Mesendoderm (in vitro differentiated cells): ENCODE measurements at regions not wholly inside any gene's neighbourhood (a gene's known extent, or its start where the extent isn't known, plus 50 kb on each side); places are given as distances from the start of the nearest gene placed in this dataset.

Experiments used
- DNase-seq: peaks from one replicate; pipeline ENCODE4 v3.0.0; 2013
- H2AK5ac ChIP-seq: 2 replicates; pipeline ENCODE4 v1.6.1; 2013; ENCODE audit warnings: low read length, inconsistent platforms
- H2BK120ac ChIP-seq: 2 replicates; pipeline ENCODE4 v1.6.1; 2013; ENCODE audit warnings: low read depth, mild to moderate bottlenecking, low read length, moderate library complexity, mixed read lengths
- H2BK15ac ChIP-seq: replicated peaks from 2 replicates; pipeline ENCODE4 v1.6.1; 2013; ENCODE audit warnings: low read depth, mild to moderate bottlenecking, moderate library complexity
- H2BK5ac ChIP-seq: 2 replicates; pipeline ENCODE4 v1.6.1; 2013; ENCODE audit warnings: low read length, inconsistent platforms
- H3K18ac ChIP-seq: 2 replicates; pipeline ENCODE4 v1.6.1; 2013; ENCODE audit warnings: mild to moderate bottlenecking, low read length, mixed read lengths
- H3K23ac ChIP-seq: one replicate; pipeline ENCODE4 v1.6.1; 2013; ENCODE audit warnings: low read length
- H3K27ac ChIP-seq: 2 replicates; pipeline ENCODE4 v1.5.1; 2013; ENCODE audit warnings: low read depth, mild to moderate bottlenecking, inconsistent platforms, low read length, moderate library complexity
- H3K27me3 ChIP-seq: 2 replicates; pipeline ENCODE4 v1.6.1; 2013; ENCODE audit warnings: low read length, control low read depth, mild to moderate bottlenecking, inconsistent platforms; ENCODE audit not compliant: insufficient read depth, poor library complexity
- H3K36me3 ChIP-seq: 2 replicates; pipeline ENCODE4 v1.6.1; 2013; ENCODE audit warnings: low read length, inconsistent platforms; ENCODE audit not compliant: control insufficient read depth, insufficient read depth
- H3K4ac ChIP-seq: one replicate; pipeline ENCODE4 v1.6.1; 2013; ENCODE audit warnings: low read depth, mild to moderate bottlenecking, low read length, moderate library complexity
- H3K4me1 ChIP-seq: 2 replicates; pipeline ENCODE4 v1.6.1; 2013; ENCODE audit warnings: low read depth, low read length, inconsistent platforms; ENCODE audit not compliant: control insufficient read depth
- H3K4me2 ChIP-seq: 2 replicates; pipeline ENCODE4 v1.6.1; 2013; ENCODE audit warnings: low read length
- H3K4me3 ChIP-seq: 2 replicates; pipeline ENCODE4 v1.5.1; 2013; ENCODE audit warnings: mild to moderate bottlenecking, low read length
- H3K56ac ChIP-seq: one replicate; pipeline ENCODE4 v1.6.1; 2013; ENCODE audit warnings: low read length
- H3K79me1 ChIP-seq: 2 replicates; pipeline ENCODE4 v1.6.1; 2013; ENCODE audit warnings: low read length, inconsistent platforms
- H3K79me2 ChIP-seq: 2 replicates; pipeline ENCODE4 v1.6.1; 2013; ENCODE audit warnings: mild to moderate bottlenecking, low read length; ENCODE audit not compliant: control insufficient read depth, insufficient read depth
- H3K9ac ChIP-seq: 2 replicates; pipeline ENCODE4 v1.6.1; 2013; ENCODE audit warnings: low read length, inconsistent platforms
- H4K5ac ChIP-seq: one replicate; pipeline ENCODE4 v1.6.1; 2013; ENCODE audit warnings: low read length
- H4K8ac ChIP-seq: one replicate; pipeline ENCODE4 v1.6.1; 2013; ENCODE audit warnings: low read depth, mild to moderate bottlenecking, control low read depth, low read length, moderate library complexity
- WGBS: extraction: QIAGEN DNeasy Blood & Tissue Kit; methylation state at CpG from one replicate; pipeline ENCODE4 v1.1.7; 2013; ENCODE audit warnings: low lambda C conversion rate, missing lambda C conversion rate; ENCODE audit not compliant: insufficient coverage; ENCODE audit errors: extremely low coverage; 5-methylcytosine and 5-hydroxymethylcytosine counted together

GRCh38 chr11:127902382-127902781 lies 685.0 kb downstream of the ETS1 start:
- no peaks in the 10 kb centered on the region for H3K79me1 ChIP-seq
- no peak overlapping the region for H3K27ac ChIP-seq
- H2BK15ac ChIP-seq = no peak overlapping the region

GRCh38 chr11:127898422-127899365 lies 688.7 kb downstream of the ETS1 start:
- Histone ChIP-seq H3K4me1 (no peaks in the 10 kb centered on the region), H2BK15ac (no peak overlapping the region), H3K4me2 (no peak overlapping the region), H3K56ac (no peak overlapping the region), H2BK120ac (no peak overlapping the region), H3K4me3 (no peak overlapping the region), H3K27ac (no peak overlapping the region), H4K8ac (no peak overlapping the region), H3K18ac (no peak overlapping the region), H3K9ac (no peak overlapping the region), H4K5ac (no peak overlapping the region), H2AK5ac (no peak overlapping the region), H3K23ac (no peak overlapping the region), H3K79me2 (no peaks in the 10 kb centered on the region), H3K27me3 (no peaks in the 10 kb centered on the region), H3K4ac (no peak overlapping the region), H3K36me3 (no peaks in the 10 kb centered on the region), H3K79me1 (no peaks in the 10 kb centered on the region), H2BK5ac (no peak overlapping the region)
- no CpG with 5 or more reads among the region's 28 CpGs for WGBS
- no peak for DNase-seq

More at GRCh38 chr11:127902382-127902781, 685.0 kb downstream of the ETS1 start:
- no peak overlapping the region for H3K23ac ChIP-seq
- H3K4me2 ChIP-seq = no peak overlapping the region
- no peak overlapping the region for H3K4me3 ChIP-seq
- DNase-seq = no peak
- no peaks in the 10 kb centered on the region for H3K27me3 ChIP-seq
- H4K8ac ChIP-seq = no peak overlapping the region
- H3K18ac ChIP-seq = no peak overlapping the region
- H3K56ac ChIP-seq = no peak overlapping the region
- no peak overlapping the region for H2AK5ac ChIP-seq
- no peaks in the 10 kb centered on the region for H3K4me1 ChIP-seq
- no peak overlapping the region for H4K5ac ChIP-seq
- H3K79me2 ChIP-seq = no peaks in the 10 kb centered on the region
- H2BK120ac ChIP-seq = no peak overlapping the region
- no peak overlapping the region for H3K9ac ChIP-seq
- no peak overlapping the region for H2BK5ac ChIP-seq
- H3K36me3 ChIP-seq = no peaks in the 10 kb centered on the region
- no peak overlapping the region for H3K4ac ChIP-seq

GRCh38 chr11:127895776-127896175 lies 691.6 kb downstream of the ETS1 start:
- Histone ChIP-seq H3K79me1 (no peaks in the 10 kb centered on the region), H3K4me3 (no peak overlapping the region), H3K4me1 (no peaks in the 10 kb centered on the region), H3K4me2 (no peak overlapping the region), H3K4ac (no peak overlapping the region), H3K9ac (no peak overlapping the region), H3K23ac (no peak overlapping the region), H2BK120ac (no peak overlapping the region), H3K18ac (no peak overlapping the region), H3K56ac (no peak overlapping the region), H4K5ac (no peak overlapping the region), H2BK15ac (no peak overlapping the region), H3K27ac (no peak overlapping the region), H2AK5ac (no peak overlapping the region), H3K36me3 (no peaks in the 10 kb centered on the region), H3K79me2 (no peaks in the 10 kb centered on the region), H4K8ac (no peak overlapping the region), H2BK5ac (no peak overlapping the region), H3K27me3 (no peaks in the 10 kb centered on the region)
- no peak for DNase-seq
- no CpG with 5 or more reads among the region's 3 CpGs for WGBS

- Histone ChIP-seq H3K56ac (no peak overlapping the region), H2BK15ac (no peak overlapping the region), H2AK5ac (no peak overlapping the region), H3K4ac (no peak overlapping the region), H3K79me2 (no peaks in the 10 kb centered on the region), H4K5ac (no peak overlapping the region), H2BK120ac (no peak overlapping the region), H3K27me3 (no peaks in the 10 kb centered on the region), H3K18ac (no peak overlapping the region), H3K4me3 (no peak overlapping the region), H2BK5ac (no peak overlapping the region), H3K27ac (no peak overlapping the region), H3K9ac (no peak overlapping the region), H3K4me2 (no peak overlapping the region), H3K4me1 (no peaks in the 10 kb centered on the region), H3K36me3 (no peaks in the 10 kb centered on the region), H4K8ac (no peak overlapping the region), H3K23ac (no peak overlapping the region), H3K79me1 (no peaks in the 10 kb centered on the region)
- DNase-seq = no peak
- WGBS = no CpG with 5 or more reads among the region's 2 CpGs
Measured at GRCh38 chr11:127894316-127894715, 693.0 kb downstream of the ETS1 start.

GRCh38 chr11:127890030-127890615 lies 697.2 kb downstream of the ETS1 start:
- Histone ChIP-seq H3K9ac (no peak overlapping the region), H3K79me1 (no peaks in the 10 kb centered on the region), H3K4me2 (no peak overlapping the region), H4K8ac (no peak overlapping the region), H3K23ac (no peak overlapping the region), H3K4me3 (no peak overlapping the region), H2AK5ac (no peak overlapping the region), H3K18ac (no peak overlapping the region), H3K27me3 (no peaks in the 10 kb centered on the region), H2BK15ac (no peak overlapping the region), H2BK5ac (no peak overlapping the region), H4K5ac (no peak overlapping the region), H3K4me1 (no peaks in the 10 kb centered on the region), H3K4ac (no peak overlapping the region), H3K27ac (no peak overlapping the region), H3K56ac (no peak overlapping the region), H2BK120ac (no peak overlapping the region), H3K79me2 (no peaks in the 10 kb centered on the region), H3K36me3 (no peaks in the 10 kb centered on the region)
- DNase-seq = no peak

GRCh38 chr11:127888386-127888785 lies 699.0 kb downstream of the ETS1 start:
- Histone ChIP-seq H2BK15ac (no peak overlapping the region), H3K79me2 (no peaks in the 10 kb centered on the region), H2BK120ac (no peak overlapping the region), H2BK5ac (no peak overlapping the region), H3K4me1 (no peaks in the 10 kb centered on the region), H3K18ac (no peak overlapping the region), H3K27me3 (no peaks in the 10 kb centered on the region), H4K8ac (no peak overlapping the region), H3K79me1 (no peaks in the 10 kb centered on the region), H3K56ac (no peak overlapping the region), H3K4me3 (no peak overlapping the region), H3K36me3 (no peaks in the 10 kb centered on the region), H3K23ac (no peak overlapping the region), H2AK5ac (no peak overlapping the region), H3K27ac (no peak overlapping the region), H3K4ac (no peak overlapping the region), H3K4me2 (no peak overlapping the region), H3K9ac (no peak overlapping the region), H4K5ac (no peak overlapping the region)
- no peak for DNase-seq
